ENCODE measurements at regions not wholly inside any gene's neighbourhood (a gene's known extent, or its start where the extent isn't known, plus 50 kb on each side); places are given as distances from the start of the nearest gene placed in this dataset.

DNA sequence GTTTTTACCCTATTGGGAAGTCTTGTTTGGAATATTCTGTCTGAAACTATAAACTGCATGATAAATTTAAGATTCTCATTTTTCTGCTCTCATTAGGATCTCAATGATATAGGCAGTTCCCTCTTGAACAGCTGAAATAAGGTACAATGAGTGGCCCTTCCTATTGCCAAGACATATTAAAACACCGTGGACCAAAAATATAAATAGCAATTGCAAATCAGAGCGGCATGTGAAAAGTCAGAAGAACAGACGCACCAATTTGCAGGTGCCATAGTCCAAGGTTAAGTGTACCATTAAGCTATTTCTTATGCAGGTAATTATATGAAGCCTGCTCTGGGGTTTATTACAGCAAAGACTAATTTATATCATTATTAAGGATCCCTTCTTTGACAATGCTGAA lies 920.8 kb upstream of the CELF2 start:
- DNase-seq: no peak

DNA sequence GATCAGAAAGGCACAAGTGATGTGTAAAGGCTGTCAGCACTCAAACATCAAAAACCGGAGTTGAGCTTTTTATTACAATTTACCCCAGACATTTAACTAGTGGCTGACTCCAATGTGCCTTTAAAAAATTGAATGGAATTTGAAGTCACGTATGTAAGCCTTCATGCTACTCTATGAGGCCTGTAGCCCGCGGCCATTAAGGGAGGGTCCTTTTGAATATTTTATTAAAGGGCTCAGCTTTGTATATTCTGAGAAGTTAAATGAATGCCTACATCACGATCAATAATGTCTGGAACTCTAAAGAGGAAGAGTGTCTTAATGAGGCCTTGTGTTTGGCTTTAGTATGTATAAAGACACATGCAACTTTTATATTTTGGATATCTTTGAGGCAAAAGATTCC lies 916.6 kb upstream of the CELF2 start:
- DNase-seq: no peak

GRCh38 chr10:10110844-10111490 lies 906.7 kb upstream of the CELF2 start:
- no peak for DNase-seq

GRCh38 chr10:10118131-10118530 lies 899.5 kb upstream of the CELF2 start:
- DNase-seq: no peak

DNA sequence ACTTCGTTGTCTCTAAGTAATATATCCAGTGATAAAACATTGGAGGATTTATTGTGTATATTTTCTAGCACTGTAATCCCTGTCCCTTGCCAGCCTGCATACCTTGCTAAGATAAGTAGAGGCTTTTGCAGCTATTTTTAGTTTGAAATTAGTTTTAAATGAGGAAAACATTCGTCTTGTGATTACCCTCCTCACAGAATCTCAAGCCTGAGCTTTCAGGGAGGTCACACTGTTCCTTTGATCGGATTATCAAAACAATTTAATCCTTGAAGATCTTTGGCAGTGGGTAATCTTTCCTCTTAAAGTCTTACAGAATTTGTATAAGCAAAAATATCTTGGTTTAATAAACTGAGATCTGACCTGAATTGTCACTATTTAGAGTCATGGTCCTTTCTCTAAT lies 897.0 kb upstream of the CELF2 start:
- no peak for DNase-seq

GRCh38 chr10:10125676-10126075 lies 892.0 kb upstream of the CELF2 start:
- no peak for DNase-seq

DNA sequence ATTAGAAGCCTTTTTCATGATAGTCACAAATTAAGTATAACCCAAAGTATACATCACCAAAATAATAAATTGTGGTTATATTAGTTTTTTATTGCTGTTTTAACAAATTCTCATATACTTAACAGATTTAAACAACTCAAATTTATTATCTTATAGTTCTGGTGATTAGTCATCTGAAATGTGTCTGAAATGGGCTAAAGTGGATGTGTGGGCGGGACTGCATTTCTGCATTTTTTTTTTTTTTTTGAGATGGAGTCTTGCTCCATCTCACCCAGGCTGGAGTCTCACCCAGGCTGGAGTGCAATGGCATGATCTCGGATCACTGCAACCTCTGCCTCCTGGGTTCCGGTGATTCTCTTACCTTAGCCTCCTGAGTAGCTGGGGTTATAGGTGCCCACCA lies 891.5 kb upstream of the CELF2 start:
- DNase-seq: no peak

GRCh38 chr10:10128387-10128786 lies 889.3 kb upstream of the CELF2 start:
- DNase-seq: peak; percentile 32

DNA sequence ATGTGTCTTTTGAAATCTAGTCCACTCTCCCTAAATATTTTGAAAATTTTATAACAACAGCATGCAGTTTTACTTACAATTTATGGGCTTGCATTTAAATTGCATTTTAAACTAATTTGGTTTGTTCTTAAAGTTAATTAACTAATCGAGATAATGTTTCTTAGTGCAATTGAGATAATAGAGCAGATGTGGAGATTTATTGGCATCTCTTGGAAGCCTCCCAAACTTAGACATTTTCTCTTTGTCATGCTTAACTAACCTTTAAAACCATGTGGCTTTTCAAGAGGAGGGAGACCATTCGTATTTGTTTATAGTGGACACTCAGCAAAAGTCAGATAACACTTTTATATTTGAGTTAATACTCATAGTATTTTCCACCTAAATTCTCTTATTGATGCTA lies 887.0 kb upstream of the CELF2 start:
- no peak for DNase-seq

- no peak for DNase-seq
These were observed 885.7 kb upstream of the CELF2 start for GRCh38 chr10:10132009-10132408.

DNA sequence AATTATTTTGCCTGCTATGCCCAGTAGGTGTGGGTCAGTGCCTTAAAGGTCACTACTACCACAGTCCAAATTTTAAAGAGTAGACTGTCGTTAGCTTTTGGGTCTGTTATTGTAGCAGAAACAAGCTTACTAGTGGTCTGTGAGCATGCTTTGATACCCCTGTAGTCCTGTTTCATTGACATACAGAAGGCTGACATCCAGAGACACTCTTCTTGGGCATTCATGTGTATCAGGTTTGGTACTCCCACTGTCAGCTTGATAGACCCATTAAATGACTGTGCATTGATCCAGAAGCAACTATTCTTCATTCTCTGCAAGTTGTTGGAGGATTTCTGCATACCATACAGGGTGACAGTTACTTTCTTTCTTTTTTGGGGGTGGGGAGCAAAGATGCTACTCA lies 884.4 kb upstream of the CELF2 start:
- DNase-seq: no peak

GRCh38 chr10:10138685-10139084 lies 879.0 kb upstream of the CELF2 start:
- no peak for DNase-seq

DNA sequence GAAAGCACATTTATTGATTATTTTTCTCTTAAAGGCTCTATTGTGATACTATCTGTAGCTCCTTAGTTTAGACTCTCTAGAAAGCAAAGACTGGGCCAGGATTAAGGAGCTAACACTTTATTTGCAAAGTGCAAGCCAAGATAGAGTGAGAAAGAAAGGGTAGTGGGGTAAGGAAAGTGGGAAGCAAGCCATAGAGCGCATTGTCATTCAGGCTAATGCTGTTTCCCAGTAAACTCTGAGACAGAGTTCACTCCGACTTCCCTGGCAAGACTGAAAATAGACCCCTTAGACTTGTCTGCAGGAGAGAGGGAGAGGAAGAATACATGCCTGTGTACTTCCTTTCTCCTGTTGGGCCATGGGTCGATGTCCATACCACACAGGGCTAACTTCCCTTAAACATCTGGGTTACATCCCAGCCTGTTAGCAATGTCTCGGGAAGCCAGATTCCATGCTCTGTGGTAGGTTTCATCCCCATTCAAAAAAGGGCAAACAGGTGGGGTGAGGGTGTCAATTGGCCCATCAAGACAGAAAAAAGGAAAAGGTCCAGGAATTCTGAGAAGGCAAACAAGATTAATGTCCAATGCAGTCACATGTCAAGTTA lies 875.8 kb upstream of the CELF2 start:
- no peak for DNase-seq

- DNase-seq: no peak
These were observed 871.1 kb upstream of the CELF2 start for GRCh38 chr10:10146604-10147003.

DNA sequence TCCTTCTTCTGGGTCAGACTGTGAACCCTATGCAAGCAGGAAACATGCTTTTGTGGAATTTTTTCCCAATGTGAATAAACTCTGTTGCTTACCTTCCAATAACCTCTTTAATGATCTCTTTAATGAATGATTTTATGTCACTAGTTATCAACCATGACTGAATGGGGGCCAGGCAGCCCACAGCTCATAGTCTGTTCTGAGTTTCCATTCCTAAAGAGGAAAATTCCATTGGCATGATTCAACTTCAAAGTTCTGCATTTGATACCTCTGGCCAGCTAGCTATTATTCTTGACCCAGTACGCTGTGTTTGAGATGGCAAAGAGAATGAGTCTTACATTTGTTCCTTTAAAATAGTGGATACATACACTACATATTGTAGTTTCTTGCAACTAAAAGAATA lies 867.8 kb upstream of the CELF2 start:
- DNase-seq: no peak

DNA sequence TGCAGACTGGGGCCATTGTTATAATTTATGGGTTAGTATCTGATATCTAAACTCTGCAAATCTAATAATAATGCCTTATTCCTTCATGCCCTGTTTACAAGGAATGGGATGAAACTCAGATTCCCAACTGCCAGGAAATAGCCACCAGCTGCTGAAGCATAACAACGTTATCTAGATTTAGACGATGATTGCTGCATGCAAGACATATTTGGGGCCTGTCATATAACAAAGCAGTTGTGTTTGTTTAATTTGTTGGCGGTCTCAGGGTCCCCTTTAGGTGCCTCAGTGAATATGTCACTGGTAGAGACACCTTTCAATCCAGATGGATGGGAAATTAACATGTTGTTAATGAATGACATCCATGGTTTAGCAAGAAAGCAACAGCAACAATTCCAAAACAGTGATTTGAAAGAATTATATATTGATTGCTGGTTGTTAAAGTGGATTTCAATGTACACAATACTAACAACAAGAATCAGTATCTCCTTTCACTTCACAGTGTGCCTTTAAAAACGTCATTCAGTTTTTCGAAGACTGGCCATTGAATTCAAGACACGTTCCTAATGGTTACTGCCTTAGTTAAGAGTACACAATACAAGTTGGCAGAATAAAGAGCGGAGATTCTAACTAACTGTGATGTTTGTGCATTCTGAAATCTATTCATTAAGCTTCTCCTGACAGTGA lies 860.6 kb upstream of the CELF2 start:
- no peak for DNase-seq

DNA sequence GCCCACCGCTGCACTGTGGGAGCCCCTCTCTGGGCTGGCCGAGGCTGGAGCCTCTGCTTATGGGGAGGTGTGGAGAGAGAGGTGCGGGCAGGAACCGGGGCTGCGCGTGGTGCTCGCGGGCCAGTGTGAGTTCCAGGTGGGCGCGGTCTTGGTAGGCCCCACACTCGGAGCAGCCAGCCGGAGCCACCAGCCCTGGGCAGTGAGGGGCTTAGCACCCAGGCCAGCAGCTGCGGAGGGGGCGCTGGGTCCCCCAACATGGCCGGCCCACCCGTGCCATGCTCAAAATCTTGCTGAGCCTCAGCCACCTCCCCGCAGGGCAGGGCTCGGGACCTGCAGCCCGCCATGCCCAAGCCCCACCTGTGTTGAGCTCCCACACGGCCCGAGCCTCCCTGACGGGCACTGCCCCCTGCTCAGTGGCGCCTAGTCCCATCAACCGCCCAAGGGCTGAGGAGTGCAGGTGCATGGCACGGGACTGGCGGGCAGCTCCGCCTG lies 856.8 kb upstream of the CELF2 start:
- DNase-seq: no peak

DNA sequence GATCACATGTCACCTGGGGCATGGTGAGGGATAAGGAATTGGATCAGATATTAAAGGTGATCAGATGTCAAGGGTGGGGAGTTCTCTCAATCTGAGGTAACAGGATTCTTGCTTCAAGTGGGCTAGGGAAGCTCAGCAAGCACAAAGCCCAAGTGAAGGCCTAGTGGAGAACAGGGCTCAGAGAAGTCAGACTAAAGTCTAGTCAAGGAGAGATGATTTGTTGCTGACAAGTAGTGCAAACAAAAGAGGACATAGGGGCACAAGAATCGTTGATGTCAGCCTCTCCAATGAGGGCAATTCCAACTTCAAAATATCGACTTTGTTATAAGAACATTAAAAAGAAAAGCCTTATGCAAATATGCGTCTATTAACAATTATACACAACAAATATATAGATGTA lies 852.8 kb upstream of the CELF2 start:
- DNase-seq: no peak

- no peak for DNase-seq
These were observed 852.3 kb upstream of the CELF2 start for GRCh38 chr10:10165415-10165814.

- no peak for DNase-seq
These were observed 839.2 kb upstream of the CELF2 start for GRCh38 chr10:10178476-10178875.

GRCh38 chr10:10193848-10194247 lies 823.8 kb upstream of the CELF2 start:
- no peak for DNase-seq

DNA sequence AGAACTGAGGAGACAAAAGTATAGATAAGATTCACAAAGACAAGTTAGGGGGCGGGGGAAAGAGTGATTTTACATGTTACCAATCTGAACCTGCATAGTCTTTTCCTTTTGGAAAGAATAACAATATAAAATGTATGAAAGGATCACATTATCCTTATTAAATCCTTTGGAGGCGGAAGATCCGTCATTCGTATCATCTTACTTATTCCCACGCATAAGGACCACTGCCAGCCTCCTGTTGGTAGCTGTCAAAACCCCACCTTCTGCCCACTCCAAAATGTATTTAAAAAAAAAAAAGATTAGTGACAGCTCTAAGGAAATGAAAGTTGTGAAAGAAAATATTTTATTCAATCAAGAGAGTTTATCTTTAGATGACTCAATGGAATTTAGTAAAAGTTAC lies 821.0 kb upstream of the CELF2 start:
- no peak for DNase-seq

GRCh38 chr10:10197423-10197822 lies 820.2 kb upstream of the CELF2 start:
- DNase-seq: no peak

- no peak for DNase-seq
These were observed 819.3 kb upstream of the CELF2 start for GRCh38 chr10:10198363-10198762.

All from fibroblast of skin of scalp (primary cell).